Left hindlimb (tissue), 1 donor: ENCODE measurements at regions not wholly inside any gene's neighbourhood (a gene's known extent, or its start where the extent isn't known, plus 50 kb on each side); places are given as distances from the start of the nearest gene placed in this dataset.

Experiments
- DNase-seq: peaks from one replicate; pipeline ENCODE4 v3.0.0-alpha.2; 2018

GRCh38 chr16:87241137-87241771, 75.9 kb downstream of the C16orf95 start:
- DNase-seq, result no peak

GRCh38 chr16:87243478-87243877, 73.7 kb downstream of the C16orf95 start:
- DNase-seq, result no peak

- no peak for DNase-seq
Observed at GRCh38 chr16:87244636-87245197, 72.5 kb downstream of the C16orf95 start.

GRCh38 chr16:87245511-87245910, 71.7 kb downstream of the C16orf95 start:
- DNase-seq, result no peak

GRCh38 chr16:87246269-87247065, 70.7 kb downstream of the C16orf95 start:
- DNase-seq, result no peak

- DNase-seq, result no peak
Observed at GRCh38 chr16:87248714-87249113, 68.5 kb downstream of the C16orf95 start.

GRCh38 chr16:87249425-87249824, 67.8 kb downstream of the C16orf95 start:
- DNase-seq, result no peak

- DNase-seq, result no peak
Observed at GRCh38 chr16:87250431-87250960, 66.7 kb downstream of the C16orf95 start.

- no peak for DNase-seq
Observed at GRCh38 chr16:87252269-87252970, 64.8 kb downstream of the C16orf95 start.
